HG03469 (cell line): ENCODE measurements at regions not wholly inside any gene's neighbourhood (a gene's known extent, or its start where the extent isn't known, plus 50 kb on each side); places are given as distances from the start of the nearest gene placed in this dataset.

ENCODE experiments used
- ATAC-seq: cut with Tn5 transposase; IDR thresholded peaks from one replicate; pipeline ENCODE4 v1.9.1; 2021; ENCODE audit warnings: mild to moderate bottlenecking, moderate library complexity, moderate number of reproducible peaks; ENCODE audit not compliant: unreplicated experiment

DNA sequence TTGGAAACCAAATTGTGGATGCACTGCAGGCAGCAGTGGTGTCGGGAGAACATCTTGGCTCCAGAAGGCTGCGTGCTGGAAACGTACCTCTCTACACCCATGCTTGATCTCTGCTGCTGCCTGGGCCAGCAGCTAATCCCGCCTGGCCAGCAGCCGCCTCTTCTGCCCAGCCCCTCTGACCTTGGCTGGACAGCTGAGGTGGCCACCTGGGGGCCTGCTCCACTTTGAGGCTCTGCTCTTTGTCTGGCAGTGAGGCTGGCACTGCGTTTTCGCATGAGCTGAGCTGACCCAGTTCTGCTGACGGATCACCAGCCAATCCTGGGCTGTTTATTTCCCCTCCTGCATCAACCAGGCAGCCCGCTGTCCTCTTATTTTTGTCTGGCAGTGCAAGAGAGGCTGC lies 154.9 kb downstream of the TENT4A start:
- no peak for ATAC-seq

DNA sequence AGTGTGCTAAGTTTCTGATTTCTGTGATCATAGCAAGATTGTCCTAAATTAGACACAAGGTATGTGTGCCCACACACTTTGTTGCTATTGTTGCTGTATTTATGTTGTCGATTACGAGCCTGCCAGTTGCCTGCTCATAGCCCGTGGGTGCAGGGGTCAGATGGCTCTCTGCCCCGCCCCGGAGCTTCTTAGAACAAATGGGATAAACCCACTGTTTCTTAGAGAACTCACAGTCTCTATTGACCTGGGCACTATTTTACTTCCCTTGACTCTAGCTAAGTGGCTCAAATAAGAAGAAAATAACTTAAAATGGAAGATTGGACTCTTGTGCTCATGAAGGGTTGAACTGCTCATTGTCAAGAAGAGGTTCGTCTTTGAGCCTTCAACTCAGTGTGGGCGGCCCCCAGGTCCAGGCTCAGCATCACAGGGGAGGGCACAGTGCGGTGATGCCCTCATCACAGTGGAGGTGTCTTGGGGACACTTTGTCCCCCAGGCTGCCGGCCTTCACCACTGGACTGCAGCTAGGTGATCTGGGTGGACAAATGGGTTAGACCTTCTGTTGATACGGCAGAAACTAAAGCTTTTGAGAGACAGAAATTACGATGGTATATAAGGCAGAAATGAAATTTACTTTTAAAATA lies 155.5 kb downstream of the TENT4A start:
- no peak for ATAC-seq

DNA sequence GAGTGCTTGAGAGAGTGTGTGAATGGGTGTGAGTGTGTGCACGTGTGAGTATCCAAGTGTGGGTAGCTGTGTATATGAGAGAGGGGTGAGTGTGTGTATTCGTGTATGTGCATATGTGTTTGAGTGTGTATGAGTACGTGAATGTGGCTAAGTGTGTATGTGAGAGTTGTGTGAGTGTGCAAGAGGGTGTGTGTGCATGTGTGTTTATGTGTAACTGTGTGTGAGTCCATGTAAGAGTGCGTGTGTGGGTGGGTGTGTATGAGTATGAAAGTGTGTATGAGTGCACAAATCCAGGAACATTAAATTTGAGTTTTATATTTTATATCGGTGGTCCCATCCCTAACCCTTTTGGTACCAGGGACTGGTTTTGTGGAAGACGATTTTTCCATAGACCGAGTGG lies 156.4 kb downstream of the TENT4A start:
- no peak for ATAC-seq

DNA sequence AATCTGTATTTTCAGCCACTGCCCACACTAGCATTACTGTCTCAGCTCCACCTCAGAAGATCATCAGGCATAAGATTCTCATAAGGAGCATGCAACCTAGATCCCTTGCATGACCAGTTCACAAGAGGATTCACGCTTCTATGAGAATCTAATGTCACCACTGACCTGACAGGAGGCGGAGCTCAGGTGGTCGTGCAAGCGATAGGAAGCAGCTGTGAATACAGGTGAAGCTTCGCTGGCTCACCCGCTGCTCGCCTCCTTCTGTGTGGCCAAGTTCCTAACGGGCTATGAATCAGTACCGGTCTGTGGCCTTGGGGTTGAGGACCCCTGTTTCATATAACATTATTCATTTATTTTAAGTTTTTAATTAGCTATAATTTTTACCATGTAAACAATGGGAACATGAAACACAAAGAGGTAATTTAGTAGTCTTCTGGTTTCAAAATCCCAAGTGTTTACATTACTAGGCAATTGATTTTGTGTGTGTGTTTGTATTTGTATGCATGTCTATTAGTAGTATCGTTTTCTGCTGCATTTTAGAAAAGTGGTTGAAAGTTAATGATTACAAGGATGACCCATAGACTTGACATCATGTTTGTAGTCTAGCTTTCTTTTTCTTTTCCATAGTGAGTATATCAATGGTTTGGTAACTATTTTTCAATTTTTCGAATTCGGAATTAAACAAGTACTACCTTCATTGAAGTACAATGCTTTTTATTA lies 159.4 kb downstream of the TENT4A start:
- ATAC-seq: no peak

DNA sequence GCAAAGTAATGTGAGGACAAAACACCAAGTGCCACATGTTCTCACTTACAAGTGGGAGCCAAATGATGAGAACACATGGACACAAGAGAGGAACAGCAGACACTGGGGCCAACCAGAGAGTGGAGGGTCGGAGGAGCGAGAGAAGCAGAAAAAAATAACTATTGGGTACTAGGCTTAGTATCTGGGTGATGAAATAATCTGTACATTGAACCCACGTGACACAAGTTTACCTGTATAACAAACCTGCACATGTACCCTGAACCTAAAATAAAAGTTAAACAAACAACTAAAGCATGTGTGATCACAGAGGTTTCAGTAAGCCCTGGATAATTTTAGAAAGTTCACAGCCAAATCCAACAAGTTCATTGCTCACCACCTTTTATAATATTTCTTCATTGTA lies 160.1 kb downstream of the TENT4A start:
- ATAC-seq: no peak

DNA sequence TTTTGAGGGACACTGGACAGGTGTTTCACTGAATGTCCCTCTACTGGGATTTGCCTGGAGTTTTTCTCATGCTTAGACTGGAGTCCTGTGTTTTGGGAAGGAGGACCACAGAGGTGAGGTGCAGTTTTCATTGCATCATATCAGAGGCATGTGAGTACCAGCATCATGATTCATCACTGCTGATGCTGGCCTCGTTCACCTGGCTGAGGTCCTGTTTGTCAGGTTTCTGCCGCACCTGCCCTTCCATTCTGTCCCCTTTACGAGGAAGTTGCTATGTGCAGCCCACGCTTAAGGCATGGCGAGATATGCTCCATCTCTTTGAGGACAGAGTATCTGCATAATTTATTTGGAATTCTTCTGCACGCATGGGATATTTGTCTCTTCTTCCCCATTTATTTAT lies 162.1 kb downstream of the TENT4A start:
- no peak for ATAC-seq

DNA sequence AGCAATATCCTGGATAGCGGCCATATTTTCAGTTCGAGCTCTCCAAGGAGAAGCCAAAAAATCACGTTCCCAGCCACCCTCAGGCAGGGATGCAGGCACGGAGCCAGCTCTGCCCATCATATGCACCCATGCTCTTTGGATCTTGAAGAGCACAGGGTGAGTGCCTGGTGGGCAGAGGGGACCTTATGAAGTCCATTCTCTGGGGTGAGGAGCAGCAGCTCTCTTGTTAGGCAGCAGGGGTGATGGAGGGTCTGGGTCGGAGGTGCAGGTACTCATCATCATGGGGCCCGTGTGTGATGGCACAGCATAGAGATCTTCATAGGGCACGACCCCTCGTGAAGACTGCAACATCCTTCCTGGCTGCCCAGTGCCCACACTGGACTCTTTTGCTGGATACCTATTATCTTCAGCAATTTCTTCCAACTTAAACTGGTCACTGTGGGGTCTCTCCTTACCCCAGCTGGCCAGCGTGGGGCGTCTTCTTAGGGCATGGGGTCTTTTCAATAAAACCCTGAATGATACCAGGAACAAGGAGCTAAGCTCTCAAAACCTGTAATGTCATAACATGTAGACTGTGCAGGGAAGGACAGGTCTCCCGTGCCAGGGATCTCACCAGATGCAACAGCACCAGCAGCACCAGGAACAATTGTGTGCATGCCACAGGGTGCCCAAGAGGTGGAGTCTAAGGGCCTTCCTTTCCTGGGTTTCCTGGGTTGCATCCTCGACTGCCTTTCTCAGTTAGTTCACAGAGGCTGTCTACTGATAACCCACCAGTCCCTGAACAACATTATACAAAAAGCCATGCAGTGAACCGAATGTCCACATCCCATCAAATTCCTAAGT lies 165.0 kb downstream of the TENT4A start:
- ATAC-seq: no peak

GRCh38 chr5:6885581-6885980 lies 172.3 kb downstream of the TENT4A start:
- ATAC-seq: no peak

DNA sequence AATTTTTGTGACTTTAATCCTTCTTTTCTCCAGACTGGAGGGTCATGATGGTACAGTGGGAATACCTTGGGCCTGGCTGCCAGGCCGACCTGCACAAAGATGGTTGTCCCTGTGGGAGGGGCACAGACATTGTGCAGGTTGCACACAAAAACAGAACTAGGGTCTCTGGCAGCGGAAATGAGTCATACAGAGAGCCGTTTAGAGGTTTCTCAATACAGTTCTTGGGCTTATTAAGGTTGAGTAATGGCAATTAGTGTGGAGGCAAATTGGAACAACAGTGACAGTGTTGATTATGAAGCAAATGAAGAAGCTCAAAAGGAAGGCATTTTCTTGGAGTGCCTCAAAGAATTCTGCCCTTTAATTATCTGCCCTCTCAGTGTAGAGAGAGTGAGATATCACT lies 173.6 kb downstream of the TENT4A start:
- no peak for ATAC-seq

- no peak for ATAC-seq
Measured at GRCh38 chr5:6889030-6889429, 175.8 kb downstream of the TENT4A start.

- ATAC-seq: no peak
Measured at GRCh38 chr5:6899221-6899620, 186.0 kb downstream of the TENT4A start.

- no peak for ATAC-seq
Measured at GRCh38 chr5:6900247-6901227, 187.3 kb downstream of the TENT4A start.

GRCh38 chr5:6902094-6902493 lies 188.9 kb downstream of the TENT4A start:
- no peak for ATAC-seq

DNA sequence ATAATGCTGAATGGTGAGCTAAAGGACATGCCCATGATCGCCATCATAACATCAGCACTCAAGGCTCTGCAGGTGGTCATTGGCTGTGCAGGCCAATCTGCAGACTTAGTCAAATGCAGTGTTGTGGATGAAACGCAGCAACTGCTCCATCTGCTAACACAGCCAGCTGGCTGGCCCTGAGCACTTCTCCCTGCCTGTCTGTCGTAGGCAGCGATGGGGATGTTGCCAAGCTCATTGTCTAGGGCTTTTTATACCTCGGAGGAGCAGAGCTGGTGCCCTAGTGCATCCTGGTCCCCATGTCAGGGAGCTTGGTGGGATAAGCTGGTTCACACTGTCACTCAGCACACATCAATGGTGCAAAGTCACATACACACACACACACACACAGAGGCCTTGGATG lies 189.4 kb downstream of the TENT4A start:
- no peak for ATAC-seq

DNA sequence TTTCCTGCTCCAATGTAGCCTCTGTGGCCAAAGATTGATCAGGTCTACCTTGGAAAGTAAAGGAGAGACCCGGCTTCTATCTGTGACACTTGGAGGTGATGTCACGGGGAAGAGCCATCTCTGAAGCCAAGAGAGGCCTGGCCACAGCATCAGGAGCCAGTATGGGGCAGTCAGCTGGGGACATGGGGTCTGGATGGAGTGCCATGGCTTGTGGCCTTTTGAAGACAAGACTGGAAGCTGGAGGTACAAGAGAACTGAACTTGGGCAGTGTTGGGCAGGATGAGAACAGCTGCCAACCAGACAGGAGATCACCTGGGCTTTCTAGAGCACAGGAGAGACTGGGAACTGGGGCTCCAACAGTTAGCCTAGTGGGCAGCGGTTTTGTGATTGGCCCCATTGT lies 190.7 kb downstream of the TENT4A start:
- ATAC-seq: no peak

- ATAC-seq: no peak
Measured at GRCh38 chr5:6904860-6905259, 191.6 kb downstream of the TENT4A start.

DNA sequence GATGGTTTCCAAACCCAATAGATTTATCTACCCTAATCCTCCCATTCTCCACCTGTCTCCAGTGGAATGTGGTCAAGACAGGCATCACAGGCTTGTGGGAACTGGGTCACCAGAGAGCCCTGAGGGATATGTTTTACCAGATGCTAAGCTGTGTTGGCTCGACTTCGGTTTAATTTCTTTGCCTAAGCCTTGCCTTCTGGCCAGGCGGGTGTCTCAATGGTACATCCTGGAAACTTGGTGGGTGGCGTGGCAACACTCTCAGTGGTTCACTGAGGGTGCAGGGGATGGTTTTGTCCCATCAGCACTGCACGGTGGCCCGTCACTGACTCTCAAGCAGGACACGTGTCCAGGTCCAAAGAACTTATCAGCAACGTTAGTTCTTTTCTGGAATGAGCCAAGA lies 192.2 kb downstream of the TENT4A start:
- ATAC-seq: no peak

DNA sequence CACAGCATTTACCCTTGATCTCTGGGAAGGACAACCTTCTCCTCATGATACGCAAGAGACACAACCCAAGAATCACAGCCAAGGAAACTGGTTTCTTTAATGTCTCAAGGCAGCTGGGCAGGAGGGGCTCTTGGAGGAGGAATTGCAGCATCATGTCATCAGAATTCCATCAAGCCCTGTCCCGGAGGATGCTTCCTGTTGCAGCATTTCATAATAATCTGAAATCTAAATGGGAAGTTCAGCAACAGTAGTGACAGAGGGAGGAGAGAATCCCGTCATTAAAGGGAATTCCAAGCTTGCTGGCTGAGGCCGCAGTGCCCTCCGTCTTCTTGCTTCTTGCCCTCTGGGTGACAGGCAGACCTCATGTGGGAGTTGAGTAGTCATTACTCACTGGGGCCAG lies 192.7 kb downstream of the TENT4A start:
- no peak for ATAC-seq

DNA sequence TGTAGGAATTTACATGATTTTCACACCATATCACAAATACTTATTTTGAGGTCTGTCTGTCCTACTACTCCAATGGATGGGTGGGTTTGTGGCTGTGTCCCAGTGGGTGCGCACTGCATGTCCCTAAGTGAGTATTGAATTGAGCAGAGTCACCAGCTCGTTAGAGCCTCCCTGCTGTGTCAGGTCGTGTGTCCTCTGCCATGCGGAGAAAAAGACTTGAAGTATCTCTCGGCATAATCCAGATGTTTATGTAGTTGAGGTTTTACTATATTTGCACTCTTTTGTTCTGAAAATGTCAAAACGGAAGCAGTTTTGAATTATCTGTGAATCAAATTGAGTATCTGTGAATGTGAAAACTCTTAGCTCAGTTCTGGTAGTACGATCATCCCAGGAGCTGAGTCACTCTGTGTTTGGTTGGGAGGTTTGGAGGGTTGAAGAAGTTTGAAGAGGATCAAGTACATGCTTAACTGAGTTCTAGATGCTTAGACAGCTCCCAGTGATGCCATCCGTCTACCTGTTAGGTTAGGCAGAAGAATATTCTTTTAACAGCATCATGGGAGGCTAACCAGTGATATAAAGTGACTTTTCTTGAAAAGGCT lies 194.2 kb downstream of the TENT4A start:
- no peak for ATAC-seq

DNA sequence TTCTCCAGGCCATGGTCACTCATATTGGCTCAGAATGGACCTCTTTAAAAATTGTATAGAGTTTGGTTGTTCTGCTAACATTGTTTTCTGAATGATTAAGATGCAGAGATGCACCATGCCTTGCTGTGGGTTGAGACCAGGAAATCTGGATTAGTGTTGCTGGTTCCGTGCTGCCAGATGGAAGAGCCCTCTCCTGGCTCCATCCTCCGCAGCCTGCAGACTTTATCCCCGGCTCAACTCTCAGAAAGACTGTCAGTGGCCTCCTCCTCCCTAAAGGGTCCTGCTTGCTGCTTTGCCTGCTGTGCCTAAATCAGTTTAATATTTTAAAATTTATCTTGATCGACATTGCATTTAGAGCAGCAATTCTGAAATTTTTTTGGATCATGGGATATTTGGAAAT lies 196.7 kb downstream of the TENT4A start:
- no peak for ATAC-seq
